HG02973 (cell line): ENCODE measurements at regions not wholly inside any gene's neighbourhood (a gene's known extent, or its start where the extent isn't known, plus 50 kb on each side); places are given as distances from the start of the nearest gene placed in this dataset.
"Not testable (repeated sequence)": the region's sequence is repeated elsewhere in the genome, so short reads cannot be mapped to it uniquely, and the experiment has no call there.

Experiments used
- ATAC-seq: cut with Tn5 transposase; IDR thresholded peaks from one replicate; pipeline ENCODE4 v1.9.1; 2021; ENCODE audit warnings: moderate library complexity; ENCODE audit not compliant: unreplicated experiment

DNA sequence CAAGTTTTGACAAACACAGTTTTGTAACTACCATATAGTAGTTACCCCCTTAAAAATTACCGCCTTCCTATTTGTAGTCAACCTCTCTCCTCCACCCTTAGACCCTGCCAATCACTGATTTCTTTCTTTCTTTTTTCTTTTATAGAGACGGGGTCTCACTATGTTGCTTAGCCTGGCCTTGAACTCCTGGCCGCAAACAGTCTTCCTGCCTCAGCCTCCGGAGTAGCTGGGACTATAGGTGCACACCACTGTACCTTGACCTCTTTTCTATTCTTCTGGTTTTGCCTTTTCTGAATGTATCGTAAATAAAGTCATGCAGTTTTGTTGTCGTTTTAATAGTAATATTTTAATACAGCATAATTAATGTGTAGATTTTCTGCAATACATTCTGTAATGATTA is 460.3 kb downstream of the EPM2A start:
- no peak for ATAC-seq

DNA sequence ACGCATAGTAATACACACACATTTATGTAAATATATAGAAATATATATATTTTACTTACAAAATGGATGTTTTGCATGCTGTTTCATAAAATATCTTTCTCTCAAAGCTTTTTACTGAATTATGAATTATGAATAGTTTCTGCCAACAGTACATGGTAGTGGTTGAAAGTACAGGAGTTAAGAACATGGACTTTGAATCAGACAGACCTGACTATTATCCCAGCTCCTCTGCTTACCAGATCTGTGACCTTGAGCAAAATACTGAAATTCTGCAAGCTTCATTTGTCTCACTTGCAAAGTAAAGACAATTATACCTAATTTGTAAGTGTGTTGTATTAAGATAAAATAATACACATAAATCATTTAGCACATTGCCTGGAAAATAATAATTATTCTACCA is 459.5 kb downstream of the EPM2A start:
- no peak for ATAC-seq

DNA sequence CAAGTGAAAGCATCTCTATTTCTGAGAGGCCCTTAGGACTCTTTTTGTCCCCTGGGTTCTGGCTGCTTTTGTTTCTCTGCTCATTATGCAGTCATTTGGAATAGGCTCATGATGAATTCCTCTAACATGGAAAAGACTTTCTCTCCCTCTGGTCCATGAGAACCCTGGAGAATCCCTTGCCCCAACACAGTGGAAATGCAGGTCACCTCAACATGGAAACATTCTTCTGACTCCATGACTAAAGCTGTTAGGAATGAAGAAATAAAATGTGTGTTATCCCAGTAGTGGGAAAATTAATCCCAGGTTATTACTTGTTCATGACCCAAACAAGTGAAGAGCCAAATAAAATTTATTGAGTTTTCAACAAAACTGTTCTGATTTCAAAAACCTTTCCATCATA is 458.6 kb downstream of the EPM2A start:
- no peak for ATAC-seq

DNA sequence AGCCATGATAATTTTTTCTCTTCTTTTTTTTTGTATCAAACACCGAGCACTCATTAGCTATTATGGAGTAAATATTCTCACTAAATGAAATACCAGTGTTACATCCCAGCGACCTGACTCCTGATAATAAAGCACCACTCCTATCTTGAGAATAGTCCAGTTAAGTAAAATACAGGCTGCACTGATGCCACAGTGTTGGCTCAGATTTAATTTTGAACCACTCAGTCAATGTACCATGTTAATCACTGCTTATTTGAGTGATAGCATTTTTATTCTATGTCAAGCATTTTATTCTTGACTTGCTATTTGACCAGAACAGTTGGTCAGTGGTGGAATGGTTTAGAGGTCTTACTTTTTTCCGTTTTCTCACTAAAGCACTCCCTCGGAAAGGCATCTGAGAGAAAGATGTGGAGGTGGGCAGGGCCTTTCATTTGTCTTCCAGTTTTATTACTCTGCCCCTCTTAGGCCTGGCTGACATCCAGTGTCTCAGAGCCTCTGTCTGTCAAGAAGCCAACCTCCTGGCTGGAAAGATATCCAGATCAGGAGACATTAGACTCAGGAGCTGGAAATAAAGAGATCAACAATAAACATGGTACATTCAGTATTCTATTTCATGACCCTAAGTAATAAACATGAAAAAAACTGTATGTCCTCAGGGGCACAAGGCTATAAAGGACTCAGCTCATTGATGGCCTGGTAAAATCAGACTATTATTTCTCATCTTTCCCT is 457.8 kb downstream of the EPM2A start:
- ATAC-seq: no peak

DNA sequence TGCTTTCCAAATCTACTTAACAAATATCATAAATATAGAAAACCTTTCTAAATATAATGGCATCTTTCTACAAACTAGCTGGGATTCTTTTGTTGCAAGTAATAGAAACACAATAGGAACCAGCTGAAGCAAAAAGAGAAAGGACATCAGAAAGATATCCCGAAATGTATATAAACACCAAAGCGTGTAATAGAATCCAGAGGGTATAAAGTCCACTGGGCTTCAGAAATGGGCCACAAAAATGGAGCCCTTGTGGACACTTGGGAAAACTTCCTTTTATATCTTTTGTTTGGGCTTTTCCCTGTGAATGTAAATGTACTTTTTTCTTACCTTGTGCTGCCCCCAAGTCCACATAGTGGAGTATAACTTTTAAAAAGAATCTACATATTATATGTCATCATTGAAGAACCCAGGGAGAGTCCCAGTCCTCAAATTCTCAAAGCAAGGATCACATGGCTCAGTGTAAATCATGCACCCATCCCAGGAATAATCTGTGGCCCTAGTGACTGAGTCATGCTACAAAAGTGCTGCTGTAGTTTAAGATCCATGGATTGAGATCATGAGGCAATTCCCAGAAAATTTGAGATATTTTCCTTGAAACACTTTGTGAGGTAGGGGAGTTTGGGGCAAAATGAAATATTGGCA is 457.0 kb downstream of the EPM2A start:
- no peak for ATAC-seq

DNA sequence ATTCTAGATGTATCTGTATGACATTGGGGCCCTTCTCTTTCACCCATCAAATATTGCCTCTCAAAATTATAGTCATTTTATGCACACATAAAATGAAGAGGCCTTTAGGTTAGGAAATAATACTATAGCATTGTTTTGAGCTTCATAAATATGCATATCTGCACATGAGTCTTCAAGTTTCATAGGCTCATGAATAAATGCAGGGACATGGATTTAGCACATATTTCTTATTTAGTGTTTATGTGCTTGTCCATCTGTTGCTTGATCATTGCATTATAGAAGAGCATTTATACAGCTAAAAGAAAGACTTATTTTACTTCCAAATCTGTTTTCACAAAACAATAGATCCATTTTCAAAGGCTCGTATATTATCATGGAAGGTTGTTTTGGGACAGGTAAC is 455.8 kb downstream of the EPM2A start:
- ATAC-seq: no peak

DNA sequence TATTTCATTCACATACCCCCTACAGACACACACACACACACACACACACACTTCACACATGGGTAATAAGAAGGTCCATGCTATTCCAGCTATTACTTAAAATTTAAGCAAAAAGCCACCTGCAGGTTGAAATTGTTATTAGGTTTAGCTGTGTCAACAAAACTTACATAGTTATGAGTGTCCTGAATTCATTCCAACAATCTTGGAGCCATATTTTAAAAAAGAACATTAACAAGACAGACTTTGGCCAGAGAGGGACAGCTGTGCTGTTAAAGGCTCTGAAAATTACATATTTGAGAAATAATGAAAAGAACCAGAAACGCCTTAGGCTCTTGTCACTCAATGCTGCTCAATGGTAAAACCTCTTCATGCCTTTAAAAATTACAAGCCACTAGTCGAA is 455.3 kb downstream of the EPM2A start:
- ATAC-seq: no peak

DNA sequence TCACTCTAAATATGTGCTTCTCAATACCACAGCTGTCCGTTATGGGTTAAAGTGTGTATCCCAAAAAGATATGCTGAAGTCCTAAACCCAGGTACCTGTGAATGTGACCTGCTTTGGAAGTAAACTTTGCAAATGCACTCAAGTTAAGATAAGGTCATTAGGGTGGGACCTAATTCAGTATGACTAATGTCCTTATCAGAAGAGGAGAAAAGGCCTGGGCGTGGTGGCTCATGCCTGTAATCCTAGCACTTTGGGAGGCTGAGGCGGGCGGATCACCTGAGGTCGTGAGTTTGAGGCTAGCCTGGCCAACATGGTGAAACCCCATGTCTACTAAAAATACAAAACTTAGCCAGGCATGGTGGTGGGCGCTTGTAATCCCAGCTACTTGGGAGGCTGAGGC is 452.1 kb downstream of the EPM2A start:
- not testable (repeated sequence) for ATAC-seq

DNA sequence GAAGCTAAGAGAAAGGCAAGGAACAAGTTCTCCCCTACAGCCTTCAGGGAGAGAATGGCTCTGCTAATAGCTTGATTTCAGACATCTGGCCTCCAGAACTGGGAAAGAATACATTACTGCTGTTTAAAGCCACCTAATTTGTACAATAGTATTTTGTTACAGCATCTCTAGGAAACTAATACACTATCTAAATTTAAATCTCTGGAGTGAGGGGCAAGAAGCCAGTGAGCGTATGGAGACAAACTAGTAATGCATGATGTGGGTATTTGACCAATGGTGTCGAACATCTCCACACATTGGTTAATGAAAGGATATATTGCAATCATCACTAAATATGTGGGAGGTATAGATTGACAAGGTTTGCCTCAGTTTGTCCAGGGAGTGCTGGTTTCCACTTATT is 451.5 kb downstream of the EPM2A start:
- ATAC-seq: no peak

DNA sequence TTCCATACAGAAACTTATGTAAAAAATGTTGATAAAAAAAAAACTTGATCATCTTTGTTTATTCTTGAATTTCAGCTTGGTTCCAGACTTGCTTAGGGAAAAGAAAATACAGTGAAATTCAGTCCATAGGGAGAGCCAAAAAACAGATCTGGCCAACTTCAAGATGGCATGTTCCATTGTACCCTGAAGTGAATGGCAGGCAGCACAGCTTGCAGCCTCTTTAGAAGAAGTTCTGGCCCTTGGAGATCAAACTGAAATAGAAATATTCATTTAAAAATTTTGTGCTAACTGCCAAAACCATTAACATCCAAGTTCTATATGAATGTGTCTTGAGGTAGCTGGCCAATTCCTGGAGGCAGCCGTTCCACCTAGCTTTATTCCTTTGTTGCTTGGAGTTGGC is 448.4 kb downstream of the EPM2A start:
- ATAC-seq: no peak

DNA sequence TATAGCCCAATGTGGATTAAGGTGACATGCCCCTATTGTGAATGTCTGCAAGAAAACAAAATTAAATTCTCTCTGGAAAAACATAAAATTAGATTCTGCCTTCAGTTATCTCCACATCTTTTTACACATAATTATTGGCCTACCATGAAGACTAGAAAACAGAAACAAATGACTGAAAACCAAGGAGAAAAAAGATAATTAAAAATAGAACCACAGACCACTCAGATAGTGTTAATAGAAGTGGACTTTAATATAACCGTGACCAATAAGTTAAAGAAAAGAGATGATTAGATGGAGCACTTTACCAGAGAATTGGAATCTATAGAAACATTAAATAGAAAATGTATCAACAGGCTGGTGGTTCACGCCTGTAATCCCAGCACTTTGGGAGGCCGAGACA is 445.7 kb downstream of the EPM2A start:
- no peak for ATAC-seq

DNA sequence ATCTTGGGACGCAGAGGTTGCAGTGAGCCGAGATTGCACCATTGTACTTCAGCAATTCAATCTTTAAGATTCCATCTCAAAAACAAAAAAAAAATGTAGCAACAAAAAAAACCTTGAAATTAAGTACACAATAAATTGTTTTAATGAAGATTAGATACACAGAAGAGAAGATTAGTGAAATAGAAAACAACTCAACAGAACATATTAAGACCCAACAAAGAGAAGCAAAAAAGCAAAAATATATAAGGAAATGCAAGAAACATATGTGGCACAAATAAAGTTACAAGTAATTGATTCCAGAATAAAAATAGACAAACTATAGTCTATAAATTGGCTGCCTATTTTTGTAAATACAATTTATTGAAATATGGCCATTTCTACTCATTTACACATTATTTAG is 445.2 kb downstream of the EPM2A start:
- ATAC-seq: no peak

DNA sequence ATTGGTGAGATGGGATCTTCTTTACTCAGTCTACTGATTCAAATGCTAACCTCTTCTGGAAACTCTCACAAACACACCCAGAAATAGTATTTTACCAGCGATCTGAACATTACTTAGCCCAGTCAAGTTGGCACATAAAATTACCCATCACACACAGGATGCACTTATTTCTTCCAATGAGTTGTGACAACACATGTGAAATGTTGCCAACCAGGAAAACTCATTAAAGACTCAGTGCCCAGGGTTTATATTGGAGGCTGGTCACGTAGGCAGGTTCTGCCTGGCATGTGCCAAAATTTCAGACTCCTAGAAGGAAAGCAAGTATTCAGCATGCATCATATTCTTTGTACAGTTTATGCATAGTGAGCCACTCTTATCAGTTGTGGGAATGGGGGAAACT is 443.3 kb downstream of the EPM2A start:
- no peak for ATAC-seq

DNA sequence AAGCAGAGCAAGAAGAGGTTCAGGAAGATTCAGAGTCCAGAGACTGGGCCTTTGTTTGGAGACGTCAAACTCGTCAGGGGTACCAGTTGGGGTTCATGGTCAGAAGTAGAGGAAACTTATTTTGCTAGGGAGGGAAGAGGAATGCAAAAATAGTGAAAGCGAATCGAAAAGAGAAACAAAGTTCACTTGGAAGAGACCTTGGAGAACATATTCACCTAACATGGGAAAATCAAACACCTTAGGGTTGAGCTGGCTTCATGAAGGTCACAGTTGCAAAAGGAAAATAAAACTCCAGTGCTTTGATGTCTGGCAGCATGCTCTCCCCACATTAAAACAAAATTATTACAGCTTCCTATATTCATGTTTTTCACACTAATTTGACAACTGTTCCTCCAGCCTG is 440.4 kb downstream of the EPM2A start:
- ATAC-seq: no peak

DNA sequence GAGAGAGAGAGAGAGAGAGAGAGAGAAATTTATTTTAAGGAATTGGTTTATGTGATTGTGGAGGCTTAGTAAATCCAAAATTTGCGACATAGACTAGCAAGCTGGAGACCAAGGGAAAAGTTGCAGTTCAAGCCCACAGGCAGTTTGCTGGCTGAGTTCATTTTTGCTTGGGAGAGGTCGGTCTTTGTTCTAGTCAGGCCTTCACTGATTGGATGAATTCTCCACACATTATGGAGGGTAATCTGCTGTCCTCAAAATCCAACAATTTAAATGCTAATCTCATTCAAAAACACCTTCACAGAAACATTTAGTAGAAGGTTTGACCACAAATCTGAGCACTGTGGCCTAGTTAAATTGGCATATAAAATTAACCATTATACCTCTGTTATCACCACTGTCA is 439.6 kb downstream of the EPM2A start:
- ATAC-seq: no peak

DNA sequence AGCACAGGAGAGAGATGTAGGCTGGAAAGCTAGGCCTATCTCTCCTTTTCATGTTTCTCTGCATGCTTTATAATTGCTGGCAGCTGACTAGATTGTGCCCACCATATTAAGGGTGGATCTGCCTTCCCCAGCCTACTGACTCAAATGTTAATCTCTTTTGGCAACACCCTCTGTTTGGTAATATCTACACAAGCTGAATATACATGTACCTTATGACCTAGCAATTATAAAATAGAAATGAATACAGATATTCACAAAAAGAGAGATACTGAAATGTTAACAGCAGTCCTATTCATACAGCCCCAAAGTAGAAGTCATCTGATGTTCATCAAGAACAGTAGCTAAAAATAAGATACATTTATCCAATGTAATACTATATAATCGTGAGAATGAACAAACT is 429.6 kb downstream of the EPM2A start:
- ATAC-seq: no peak

DNA sequence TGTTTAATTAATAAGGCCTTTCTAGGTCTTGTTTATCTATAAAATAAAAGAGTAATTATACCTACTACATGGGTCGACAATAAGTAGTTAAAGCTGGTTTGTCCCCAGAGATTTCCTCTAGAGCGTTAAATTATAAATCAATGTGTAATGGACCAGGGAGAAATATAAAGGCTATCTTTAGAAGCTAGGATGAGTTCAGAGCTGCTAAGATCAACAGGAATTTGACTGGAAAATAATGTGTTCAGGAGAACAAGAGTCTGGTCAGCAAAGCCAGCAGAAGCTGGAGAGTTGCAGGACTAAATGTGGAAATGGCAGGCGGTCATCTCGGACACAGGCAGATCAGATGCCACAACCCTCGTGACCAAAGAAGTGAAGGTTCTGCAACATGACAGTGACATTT is 428.8 kb downstream of the EPM2A start:
- no peak for ATAC-seq

DNA sequence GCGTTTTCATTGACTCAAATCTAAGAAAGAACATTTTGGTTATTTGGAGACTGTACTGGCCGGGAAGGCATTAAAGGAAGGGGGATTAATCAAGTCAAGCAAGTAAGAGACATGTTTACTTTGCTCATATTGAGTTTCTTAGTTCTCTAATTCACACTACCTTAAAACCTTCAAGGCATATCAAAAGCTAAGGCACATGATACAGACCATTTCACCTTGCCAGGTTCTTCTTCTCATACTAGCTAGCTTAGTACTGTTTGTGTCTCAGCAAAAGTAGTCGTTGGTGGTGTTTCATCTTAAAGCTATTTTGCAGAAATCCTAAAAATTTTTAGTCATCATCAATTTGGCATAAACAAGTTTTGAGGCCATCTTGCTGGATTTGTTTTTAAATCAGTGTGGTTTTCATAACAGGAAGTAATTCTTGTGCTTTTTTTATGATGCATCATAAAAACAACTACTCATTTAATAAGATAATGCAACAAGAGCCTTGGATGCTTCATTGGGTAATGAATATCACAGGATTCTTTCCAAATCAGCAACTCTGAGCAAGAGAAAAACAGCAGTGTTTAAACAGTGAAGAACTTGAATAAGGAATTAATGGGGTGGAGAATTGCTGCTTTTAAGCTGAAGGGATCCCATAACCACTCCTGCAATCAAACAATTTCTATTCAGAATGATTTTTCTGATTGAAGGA is 425.3 kb downstream of the EPM2A start:
- ATAC-seq: no peak

DNA sequence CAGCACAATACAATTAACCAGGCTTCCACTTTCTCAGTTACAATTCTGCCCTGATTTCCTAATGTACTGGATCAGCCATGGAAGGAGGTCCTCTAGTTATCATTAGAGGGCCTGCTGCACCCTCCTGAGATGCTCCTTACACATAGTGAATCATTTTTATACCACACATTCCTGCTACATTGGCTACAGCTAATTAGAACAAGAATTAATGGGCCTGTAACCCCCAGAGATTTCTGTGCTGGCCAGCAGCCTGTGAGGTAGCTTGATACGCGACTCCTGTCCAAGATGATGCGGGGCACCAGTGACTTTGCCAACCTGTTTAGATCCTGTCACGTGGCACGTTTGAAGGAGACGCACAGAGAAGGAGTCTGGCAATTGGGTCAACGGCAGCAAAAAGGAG is 422.8 kb downstream of the EPM2A start:
- ATAC-seq: no peak

DNA sequence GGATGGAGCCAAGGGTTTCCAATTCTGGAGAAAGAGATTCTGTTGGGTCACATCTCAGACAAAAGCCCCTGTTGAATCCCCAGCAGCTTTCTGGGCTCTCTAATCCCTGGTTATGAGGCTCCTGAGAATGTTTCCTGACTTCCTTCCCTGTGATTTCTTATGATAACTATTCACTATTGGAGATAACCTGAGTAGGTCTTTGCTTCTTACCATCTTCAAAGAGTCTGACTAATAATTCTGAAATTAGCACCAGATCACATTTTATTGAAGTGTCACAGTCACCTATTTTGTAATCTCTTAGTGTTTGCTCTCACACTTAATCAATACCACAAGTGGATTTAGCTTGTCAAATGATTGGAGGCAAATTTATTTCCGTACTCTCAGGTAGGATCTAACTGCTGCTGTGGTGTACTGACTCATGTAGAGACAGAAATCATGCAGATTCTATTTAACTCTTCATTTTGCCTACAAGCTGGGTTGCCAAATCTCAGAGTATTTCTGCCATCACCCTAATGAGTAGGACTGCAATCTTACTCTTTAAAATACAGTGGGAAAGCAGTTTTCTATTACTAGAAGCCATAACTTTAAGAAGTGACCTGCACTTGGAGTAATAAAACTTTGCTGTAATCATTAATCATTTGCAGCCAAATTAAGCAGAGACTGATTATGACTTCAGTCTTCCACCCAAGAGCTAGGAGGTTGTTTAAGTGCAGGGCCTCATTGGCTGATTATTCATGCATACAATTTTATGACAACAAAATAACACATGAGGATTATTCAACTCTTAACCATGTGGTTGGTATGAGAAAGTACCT is 422.1 kb downstream of the EPM2A start:
- no peak for ATAC-seq

DNA sequence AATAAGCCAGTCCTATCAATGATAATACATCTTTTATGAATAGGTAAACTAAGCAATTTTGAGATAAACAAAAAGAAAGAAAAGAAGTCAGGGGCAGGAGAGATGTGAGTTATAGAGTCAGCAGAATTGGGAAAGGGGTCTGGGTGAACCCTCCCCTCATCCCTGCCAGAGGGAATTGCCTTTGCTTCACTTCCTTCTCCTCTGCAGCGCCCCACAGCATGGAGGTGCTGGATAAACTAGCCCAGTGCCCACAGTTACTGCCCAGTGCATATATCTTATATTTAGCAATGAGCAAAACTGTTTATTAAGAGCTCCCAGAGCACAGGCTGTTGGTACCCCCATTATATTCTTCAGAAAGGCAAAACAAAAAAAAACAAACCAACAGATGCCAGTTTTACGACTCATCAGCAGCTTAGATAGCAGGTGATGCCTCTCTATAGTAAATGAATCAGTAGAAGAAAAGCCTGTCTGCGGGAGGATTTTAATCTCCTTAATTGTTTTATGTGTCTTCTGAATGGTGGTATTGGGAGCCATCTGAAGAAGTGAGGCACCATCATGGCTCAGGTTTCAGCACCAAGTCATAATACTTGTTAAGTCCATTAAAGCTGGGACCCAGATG is 419.2 kb downstream of the EPM2A start:
- ATAC-seq: no peak
